ENCODE measurements at regions not wholly inside any gene's neighbourhood (a gene's known extent, or its start where the extent isn't known, plus 50 kb on each side); places are given as distances from the start of the nearest gene placed in this dataset.
"Not testable (repeated sequence)": the region's sequence is repeated elsewhere in the genome, so short reads cannot be mapped to it uniquely, and the experiment has no call there.

- DNase-seq (ENCODE audit: low spot score) = no peak
Measured at GRCh38 chr12:92394895-92395294, 249.2 kb upstream of the BTG1 start.

- DNase-seq (ENCODE audit: low spot score) = no peak
Measured at GRCh38 chr12:92393504-92393903, 247.9 kb upstream of the BTG1 start.

GRCh38 chr12:92391726-92392125 is 246.1 kb upstream of the BTG1 start:
- DNase-seq (ENCODE audit: low spot score) = not testable (repeated sequence)

GRCh38 chr12:92389466-92389865 is 243.8 kb upstream of the BTG1 start:
- no peak for DNase-seq (ENCODE audit: low spot score)

- no peak for DNase-seq (ENCODE audit: low spot score)
Measured at GRCh38 chr12:92385296-92385695, 239.7 kb upstream of the BTG1 start.

- no peak for DNase-seq (ENCODE audit: low spot score)
Measured at GRCh38 chr12:92384571-92384970, 238.9 kb upstream of the BTG1 start.

GRCh38 chr12:92382383-92382878 is 236.8 kb upstream of the BTG1 start:
- DNase-seq (ENCODE audit: low spot score) = no peak

- no peak for DNase-seq (ENCODE audit: low spot score)
Measured at GRCh38 chr12:92381856-92382255, 236.2 kb upstream of the BTG1 start.

- no peak for DNase-seq (ENCODE audit: low spot score)
Measured at GRCh38 chr12:92378682-92379479, 233.2 kb upstream of the BTG1 start.

GRCh38 chr12:92375504-92375903 is 229.9 kb upstream of the BTG1 start:
- DNase-seq (ENCODE audit: low spot score) = not testable (repeated sequence)

GRCh38 chr12:92370828-92371227 is 225.2 kb upstream of the BTG1 start:
- DNase-seq (ENCODE audit: low spot score) = no peak

GRCh38 chr12:92369636-92370035 is 224.0 kb upstream of the BTG1 start:
- DNase-seq (ENCODE audit: low spot score) = no peak

GRCh38 chr12:92369056-92369455 is 223.4 kb upstream of the BTG1 start:
- no peak for DNase-seq (ENCODE audit: low spot score)

- no peak for DNase-seq (ENCODE audit: low spot score)
Measured at GRCh38 chr12:92365836-92366235, 220.2 kb upstream of the BTG1 start.

- no peak for DNase-seq (ENCODE audit: low spot score)
Measured at GRCh38 chr12:92365333-92365732, 219.7 kb upstream of the BTG1 start.

- DNase-seq (ENCODE audit: low spot score) = peak; percentile 80
Measured at GRCh38 chr12:92363295-92364146, 217.9 kb upstream of the BTG1 start.

GRCh38 chr12:92362785-92363184 is 217.1 kb upstream of the BTG1 start:
- DNase-seq (ENCODE audit: low spot score) = no peak

GRCh38 chr12:92362126-92362525 is 216.5 kb upstream of the BTG1 start:
- no peak for DNase-seq (ENCODE audit: low spot score)

GRCh38 chr12:92360543-92360942 is 214.9 kb upstream of the BTG1 start:
- no peak for DNase-seq (ENCODE audit: low spot score)

- DNase-seq (ENCODE audit: low spot score) = no peak
Measured at GRCh38 chr12:92359581-92360209, 214.0 kb upstream of the BTG1 start.

GRCh38 chr12:92357584-92358261 is 212.1 kb upstream of the BTG1 start:
- DNase-seq (ENCODE audit: low spot score) = no peak

- DNase-seq (ENCODE audit: low spot score) = peak; percentile 54
Measured at GRCh38 chr12:92356425-92356824, 210.8 kb upstream of the BTG1 start.

All from Ammon's horn (tissue), 1 donor.